IPS DF 6.9 (cell line): ENCODE measurements at regions not wholly inside any gene's neighbourhood (a gene's known extent, or its start where the extent isn't known, plus 50 kb on each side); places are given as distances from the start of the nearest gene placed in this dataset.

Experiments used
- DNase-seq: peaks from one replicate; pipeline ENCODE4 v3.0.0-alpha.2; 2013; ENCODE audit warnings: low read depth, low spot score
- H3K27ac ChIP-seq: one replicate; pipeline ENCODE4 v1.5.1; 2013; ENCODE audit warnings: low read length, control low read depth
- H3K27me3 ChIP-seq: 2 replicates; pipeline ENCODE4 v1.6.1; 2013; ENCODE audit warnings: mild to moderate bottlenecking, low read length; ENCODE audit not compliant: control insufficient read depth, insufficient read depth
- H3K36me3 ChIP-seq: 2 replicates; pipeline ENCODE4 v1.6.1; 2013; ENCODE audit warnings: low read length; ENCODE audit not compliant: control insufficient read depth, insufficient read depth
- H3K4me1 ChIP-seq: 2 replicates; pipeline ENCODE4 v1.6.1; 2013; ENCODE audit warnings: low read length; ENCODE audit not compliant: control insufficient read depth, insufficient read depth
- H3K4me3 ChIP-seq: 2 replicates; pipeline ENCODE4 v1.5.1; 2013; ENCODE audit warnings: mild to moderate bottlenecking, low read length
- H3K9me3 ChIP-seq: 2 replicates; pipeline ENCODE4 v1.6.1; 2013; ENCODE audit warnings: low read length, inconsistent platforms; ENCODE audit not compliant: control insufficient read depth, insufficient read depth
- WGBS: extraction: QIAGEN DNeasy Blood & Tissue Kit; methylation state at CpG from one replicate; pipeline ENCODE4 v1.1.7; 2013; ENCODE audit warnings: mixed read lengths, missing lambda C conversion rate; ENCODE audit not compliant: insufficient read length, insufficient coverage; 5-methylcytosine and 5-hydroxymethylcytosine counted together

DNA sequence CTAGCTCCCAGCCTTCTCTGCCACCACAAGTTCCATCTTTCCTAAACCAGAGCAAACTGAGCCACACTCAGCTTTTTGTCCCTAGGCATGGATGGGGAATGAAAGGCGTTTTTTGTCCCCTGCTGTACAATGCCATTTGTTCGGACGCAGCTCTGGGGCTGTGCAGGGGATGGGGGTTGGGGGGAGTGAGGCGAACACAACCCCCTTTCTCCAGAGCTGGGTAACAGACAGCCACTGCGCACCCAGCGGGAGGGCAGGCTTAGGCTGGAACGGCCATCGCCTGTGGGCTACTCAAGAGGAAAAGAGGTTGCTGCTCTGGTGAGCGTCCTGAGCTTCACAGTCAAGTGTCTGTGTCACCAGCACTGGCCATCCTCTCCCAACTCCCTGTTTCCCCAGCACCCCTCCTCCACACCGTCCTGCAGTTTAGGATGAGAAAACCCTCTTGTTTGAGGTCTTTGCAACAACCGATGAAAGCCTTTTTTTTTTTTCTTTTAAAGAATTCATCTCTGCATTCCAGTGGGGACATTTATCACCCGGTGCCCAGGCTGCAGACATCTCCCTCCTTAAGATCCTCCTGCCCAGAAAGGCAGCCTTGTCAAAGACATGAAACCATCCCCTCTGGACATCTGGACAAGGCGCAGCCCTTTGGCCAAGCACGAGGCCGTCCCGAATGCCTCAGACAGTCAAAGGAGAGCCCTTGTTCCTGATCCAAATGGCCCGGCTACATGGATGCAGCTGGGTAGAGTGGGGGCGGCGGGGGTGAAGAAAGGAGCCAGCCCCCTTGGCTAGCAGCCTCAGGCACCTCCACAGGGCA lies 419.6 kb downstream of the BCOR start:
- H3K27ac ChIP-seq, result no peak overlapping the region
- WGBS, result no CpG with 5 or more reads among the region's 19 CpGs
- DNase-seq, result no peak
- H3K9me3 ChIP-seq, result no peaks in the 10 kb centered on the region
- H3K36me3 ChIP-seq, result no peaks in the 10 kb centered on the region
- H3K27me3 ChIP-seq, result no peaks in the 10 kb centered on the region
- peaks cover 2% of the 10 kb centered on the region for H3K4me1 ChIP-seq
- H3K4me3 ChIP-seq, result no peak overlapping the region

DNA sequence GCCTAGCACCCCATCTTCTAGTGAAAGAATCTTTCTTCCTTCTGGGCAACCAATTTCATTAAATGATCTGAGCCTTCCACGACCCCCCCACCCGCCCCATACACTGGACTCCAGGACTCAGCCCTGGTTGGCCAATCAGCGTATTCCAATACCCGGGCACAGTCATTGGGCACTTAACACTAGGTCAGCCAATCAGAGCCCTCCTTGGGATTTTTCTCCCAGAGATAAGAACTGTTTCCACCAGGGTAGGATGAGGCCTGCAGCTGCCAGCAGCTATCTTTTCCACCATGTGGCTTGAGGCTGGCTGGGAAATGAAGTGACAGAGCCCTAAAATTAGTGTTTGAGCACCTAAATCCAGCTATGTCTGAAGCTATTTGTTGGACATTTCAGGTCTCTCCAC lies 418.8 kb downstream of the BCOR start:
- no CpG with 5 or more reads among the region's 4 CpGs for WGBS
- no peak overlapping the region for H3K27ac ChIP-seq
- no peaks in the 10 kb centered on the region for H3K36me3 ChIP-seq
- no peak overlapping the region for H3K4me3 ChIP-seq
- H3K9me3 ChIP-seq, result no peaks in the 10 kb centered on the region
- no peak for DNase-seq
- no peaks in the 10 kb centered on the region for H3K27me3 ChIP-seq
- H3K4me1 ChIP-seq, result peaks cover 2% of the 10 kb centered on the region

DNA sequence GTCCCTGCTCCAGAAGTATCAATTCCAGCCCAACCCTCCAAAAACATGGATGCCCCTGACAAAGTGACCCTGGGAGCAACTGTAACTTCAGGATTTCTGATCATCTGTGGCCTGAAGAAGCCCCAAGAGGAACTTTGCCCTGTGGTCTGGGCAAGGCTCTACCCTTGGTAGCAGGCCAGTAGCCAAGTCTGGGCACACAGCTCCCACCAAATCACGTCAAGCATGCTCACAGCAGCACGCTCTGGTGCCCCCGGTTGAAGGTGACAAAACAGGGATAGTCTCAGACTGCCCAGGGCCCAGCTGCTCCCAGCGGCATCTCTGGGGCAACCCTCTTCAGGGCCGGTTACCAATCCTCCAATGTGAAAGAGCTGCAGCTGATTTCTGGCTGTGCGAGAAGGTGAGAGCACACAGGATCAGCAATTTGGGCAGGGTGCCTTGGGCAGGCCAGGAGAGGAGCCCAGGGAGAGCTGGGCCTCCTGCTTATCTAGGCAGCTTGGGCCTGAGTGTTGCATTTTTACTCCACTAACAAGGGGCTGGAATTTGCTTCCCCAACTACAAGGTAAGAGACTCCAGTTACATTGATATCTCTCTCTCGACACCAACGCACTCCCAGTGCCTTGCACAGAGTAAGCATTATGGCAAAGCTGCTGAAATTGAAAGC lies 418.1 kb downstream of the BCOR start:
- Histone ChIP-seq H3K36me3 (no peaks in the 10 kb centered on the region), H3K27me3 (no peaks in the 10 kb centered on the region), H3K4me1 (peaks cover 2% of the 10 kb centered on the region), H3K27ac (no peak overlapping the region), H3K9me3 (no peaks in the 10 kb centered on the region), H3K4me3 (no peak overlapping the region)
- no peak for DNase-seq
- no CpG with 5 or more reads among the region's 8 CpGs for WGBS

DNA sequence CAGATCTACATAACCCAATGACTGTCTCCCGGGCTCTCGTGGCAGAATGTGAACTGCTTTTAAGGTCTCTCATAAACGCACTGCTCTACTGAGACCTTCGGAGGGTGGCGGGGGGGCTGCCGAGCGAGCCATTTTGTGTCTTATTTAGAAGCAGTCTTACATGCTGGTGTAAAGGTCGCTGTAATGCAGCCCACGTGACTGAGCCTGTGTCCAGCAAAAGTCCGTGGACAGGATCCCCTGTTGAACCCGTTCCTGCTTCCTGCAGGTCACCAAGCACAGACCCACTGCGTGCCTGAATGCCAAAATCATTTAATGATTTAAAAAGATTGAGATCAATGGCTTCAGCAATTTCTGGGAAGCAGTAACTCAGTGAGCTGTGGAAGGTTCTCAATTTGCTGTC lies 415.9 kb downstream of the BCOR start:
- H3K4me1 ChIP-seq, result peaks cover 2% of the 10 kb centered on the region
- H3K27me3 ChIP-seq, result no peaks in the 10 kb centered on the region
- H3K36me3 ChIP-seq, result no peaks in the 10 kb centered on the region
- WGBS, result no CpG with 5 or more reads among the region's 12 CpGs
- no peak overlapping the region for H3K27ac ChIP-seq
- no peak overlapping the region for H3K4me3 ChIP-seq
- DNase-seq, result no peak
- H3K9me3 ChIP-seq, result no peaks in the 10 kb centered on the region

DNA sequence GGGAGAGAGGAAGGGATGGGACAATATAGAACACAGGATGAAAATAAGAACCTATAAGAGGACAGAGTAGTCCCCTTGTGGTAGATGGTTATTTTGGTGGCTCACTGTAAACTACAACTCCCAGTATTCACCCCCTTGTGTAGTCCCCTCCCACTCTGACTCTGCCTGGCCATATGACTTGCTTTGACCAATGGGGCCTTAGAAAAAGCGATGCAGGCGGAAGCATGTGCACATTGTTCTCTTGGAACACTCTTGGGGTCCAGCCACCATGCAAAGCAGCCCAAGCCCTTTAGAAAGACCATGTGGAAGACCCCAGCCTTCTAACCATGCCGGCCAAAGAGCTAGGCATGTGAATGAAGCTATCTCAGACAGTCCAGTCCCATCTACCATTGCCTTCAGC lies 415.0 kb downstream of the BCOR start:
- Histone ChIP-seq H3K9me3 (no peaks in the 10 kb centered on the region), H3K4me3 (no peak overlapping the region), H3K27ac (no peak overlapping the region), H3K4me1 (peaks cover 2% of the 10 kb centered on the region), H3K36me3 (no peaks in the 10 kb centered on the region), H3K27me3 (no peaks in the 10 kb centered on the region)
- WGBS, result no CpG with 5 or more reads among the region's 3 CpGs
- no peak for DNase-seq

DNA sequence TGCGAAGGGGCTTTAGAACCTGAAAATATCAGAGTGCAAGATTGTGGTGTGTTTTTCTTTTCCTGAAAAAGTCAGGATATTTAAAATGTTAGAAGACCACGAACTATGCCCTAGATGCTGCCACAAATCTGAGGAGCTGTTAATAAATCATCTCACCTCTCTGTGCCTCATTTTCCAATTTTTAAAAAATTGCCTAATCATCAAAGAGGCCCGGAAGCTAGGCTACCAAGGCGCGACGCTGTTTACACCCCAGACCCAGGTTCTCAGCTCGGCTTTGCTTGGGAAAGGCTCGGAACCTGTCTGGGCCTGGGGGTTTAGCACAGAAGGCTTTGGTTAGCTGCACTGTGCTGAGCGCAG lies 409.6 kb downstream of the BCOR start:
- no CpG with 5 or more reads among the region's 9 CpGs for WGBS
- Histone ChIP-seq H3K36me3 (no peaks in the 10 kb centered on the region), H3K27me3 (no peaks in the 10 kb centered on the region), H3K9me3 (no peaks in the 10 kb centered on the region), H3K27ac (no peak overlapping the region), H3K4me1 (0 out of 2 replicates have a peak, but pooled peaks cover 2% of the 10 kb centered on the region), H3K4me3 (no peak overlapping the region; the same call in 1 of the 2 replicates)
- no peak for DNase-seq

DNA sequence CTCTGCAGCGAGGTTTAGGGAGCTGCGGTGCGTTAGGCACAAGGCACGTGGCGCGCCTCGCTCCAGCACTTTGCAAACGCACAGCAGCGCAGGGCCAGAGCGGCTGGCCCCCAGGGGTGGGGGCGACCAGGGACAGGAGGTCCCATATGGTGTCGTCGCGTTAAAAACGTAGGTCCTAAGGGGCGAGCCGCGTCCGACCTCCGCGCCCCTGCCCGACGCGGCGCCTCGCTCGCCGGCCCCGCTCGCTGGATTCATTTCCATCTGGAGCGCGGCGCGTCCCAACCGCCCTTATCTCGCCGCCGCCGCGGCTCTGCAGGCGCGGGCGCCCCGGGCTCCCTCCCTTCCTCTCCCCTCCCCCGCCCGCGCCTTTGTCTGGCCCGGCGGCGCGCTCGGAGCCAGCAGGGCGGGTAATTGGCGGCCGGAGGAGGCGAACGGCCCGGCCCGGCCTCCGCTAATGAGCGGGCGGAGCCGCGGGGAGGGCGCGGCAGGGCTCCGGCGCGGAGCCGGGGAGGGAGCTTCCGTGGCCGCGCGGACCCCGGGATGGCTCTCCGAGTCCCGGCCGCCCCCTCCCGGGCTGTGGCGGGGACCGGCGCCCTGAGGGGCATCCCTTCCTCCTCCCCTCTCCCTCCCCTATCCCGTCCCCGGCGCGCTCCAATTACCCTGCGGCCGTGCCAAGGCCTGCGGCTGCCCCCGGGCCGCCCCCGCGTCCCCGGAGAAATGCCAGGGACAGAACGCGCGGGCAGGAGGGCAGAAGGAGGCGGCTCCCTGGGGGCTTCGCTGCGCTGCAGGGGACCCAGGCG lies 409.0 kb downstream of the BCOR start:
- H3K9me3 ChIP-seq, result no peaks in the 10 kb centered on the region
- DNase-seq, result no peak
- no peak overlapping the region for H3K27ac ChIP-seq
- 0 out of 2 replicates have a peak, but pooled peaks cover 2% of the 10 kb centered on the region for H3K4me1 ChIP-seq
- no peaks in the 10 kb centered on the region for H3K27me3 ChIP-seq
- no peaks in the 10 kb centered on the region for H3K36me3 ChIP-seq
- peak overlapping the region; percentile 60; the same call in 1 of the 2 replicates for H3K4me3 ChIP-seq
- WGBS, result no CpG with 5 or more reads among the region's 101 CpGs

DNA sequence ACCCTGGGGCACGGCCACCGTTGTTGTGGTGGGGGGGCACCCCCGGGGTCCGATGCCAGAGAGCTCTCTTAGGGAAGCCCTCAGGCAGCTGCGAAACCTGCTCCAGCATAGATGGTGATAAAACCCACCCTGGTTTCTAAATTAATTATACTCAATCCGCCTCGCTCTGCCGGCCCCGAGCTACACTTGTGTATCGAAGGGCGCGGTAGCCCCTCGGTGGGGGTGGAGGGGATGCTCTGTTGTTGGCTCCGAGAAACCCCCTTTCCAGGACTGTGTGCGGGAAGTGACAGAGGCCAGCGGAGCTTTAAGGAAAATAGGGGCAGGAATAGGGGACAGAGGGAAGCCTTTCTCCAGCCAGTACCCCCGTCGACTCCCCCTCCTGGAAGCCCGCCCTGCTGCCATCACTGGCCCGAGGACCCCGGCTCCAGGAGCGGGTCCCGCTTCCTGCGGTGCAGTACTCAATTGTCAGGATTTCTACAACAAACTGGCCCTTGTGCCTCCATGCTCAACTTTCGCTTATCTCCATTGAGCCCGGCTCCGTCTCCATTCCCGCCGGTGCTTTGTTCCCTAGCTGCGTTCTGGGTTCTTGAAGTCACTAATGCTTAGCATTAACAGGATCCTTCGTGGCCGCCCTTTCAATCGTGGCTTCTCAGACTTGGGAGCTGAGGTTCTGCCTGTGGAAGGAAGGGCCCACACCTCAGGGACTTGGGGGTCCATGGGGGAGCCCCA lies 408.2 kb downstream of the BCOR start:
- no peak for DNase-seq
- Histone ChIP-seq H3K27ac (no peak overlapping the region), H3K4me1 (0 out of 2 replicates have a peak, but pooled peaks cover 2% of the 10 kb centered on the region), H3K36me3 (no peaks in the 10 kb centered on the region), H3K4me3 (peak overlapping the region; percentile 60; the same call in 1 of the 2 replicates), H3K27me3 (no peaks in the 10 kb centered on the region), H3K9me3 (no peaks in the 10 kb centered on the region)
- WGBS, result no CpG with 5 or more reads among the region's 33 CpGs

DNA sequence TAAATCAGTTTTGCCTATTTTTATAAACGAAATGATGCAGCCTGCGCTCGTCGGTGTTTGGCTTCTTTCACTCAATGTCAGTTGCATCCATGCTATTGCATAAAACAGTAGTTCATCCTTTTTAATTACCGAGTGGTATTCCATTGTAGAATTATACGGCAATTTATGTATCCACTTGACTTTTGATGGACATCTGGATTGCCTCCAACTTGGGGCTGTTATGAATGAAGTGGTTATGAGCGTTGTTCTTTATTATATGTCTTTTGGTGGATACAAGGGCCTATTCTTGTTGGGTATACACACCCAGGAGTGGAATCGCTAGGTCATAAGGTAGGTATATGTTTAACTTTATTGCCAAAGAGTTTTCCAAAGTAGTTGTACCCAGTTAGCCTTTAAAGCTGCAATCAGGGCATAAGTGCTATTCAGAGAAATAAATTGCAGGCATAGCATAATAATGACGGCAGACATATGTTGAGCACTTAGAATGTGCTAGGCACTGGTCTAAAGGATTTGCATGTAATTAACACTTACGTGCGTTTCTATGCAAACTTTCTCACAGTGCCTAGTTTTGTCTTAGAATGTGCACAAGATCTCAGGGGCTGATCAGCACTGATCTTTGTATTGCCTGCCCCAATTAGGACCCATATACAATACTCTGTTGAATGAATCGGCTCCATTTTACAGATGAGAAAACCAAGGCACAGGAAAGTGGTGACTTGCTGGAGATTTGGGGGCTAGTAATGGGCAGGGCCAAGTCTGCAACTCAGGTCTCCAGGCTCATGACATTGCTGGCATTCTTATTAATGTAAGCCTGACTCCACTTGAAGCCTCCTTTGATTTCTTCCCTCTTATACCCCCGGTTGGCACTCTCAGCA lies 407.0 kb downstream of the BCOR start:
- Histone ChIP-seq H3K36me3 (no peaks in the 10 kb centered on the region), H3K4me1 (0 out of 2 replicates have a peak, but pooled peaks cover 2% of the 10 kb centered on the region), H3K27me3 (no peaks in the 10 kb centered on the region), H3K9me3 (no peaks in the 10 kb centered on the region), H3K27ac (no peak overlapping the region), H3K4me3 (no peak overlapping the region)
- no CpG with 5 or more reads among the region's 13 CpGs for WGBS
- DNase-seq, result no peak
